ENCODE measurements at regions not wholly inside any gene's neighbourhood (a gene's known extent, or its start where the extent isn't known, plus 50 kb on each side); places are given as distances from the start of the nearest gene placed in this dataset.
"Not testable (repeated sequence)": the region's sequence is repeated elsewhere in the genome, so short reads cannot be mapped to it uniquely, and the experiment has no call there.

DNA sequence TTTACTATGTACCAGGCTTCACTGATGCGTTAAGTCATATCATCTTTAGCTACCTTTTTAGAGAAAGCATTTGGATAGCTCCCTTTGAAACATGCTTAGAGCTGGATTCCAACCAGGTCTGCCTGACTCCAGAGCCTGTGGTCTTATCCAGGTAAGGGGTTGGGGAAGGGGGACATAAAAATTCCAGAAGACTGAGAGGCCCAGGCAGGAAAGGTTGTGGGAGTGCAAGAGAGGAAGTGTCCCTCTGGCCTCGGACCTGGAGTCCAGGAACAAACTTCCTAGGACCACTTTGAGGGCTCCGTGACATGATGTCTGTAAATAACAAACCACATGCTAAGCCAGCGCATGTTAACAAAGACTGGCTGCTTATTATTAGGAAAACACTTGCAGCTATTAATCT, 163.0 kb upstream of the KCNG1 start:
- Mint-ChIP-seq H3K36me3 (ENCODE audit: low read depth) (no peaks in the 10 kb centered on the region), H3K4me3 (no peak overlapping the region), H3K27me3 (ENCODE audit: low read depth) (peaks cover 7% of the 10 kb centered on the region), H3K27ac (no peak overlapping the region), H3K4me1 (ENCODE audit: low read depth) (no peaks in the 10 kb centered on the region), H3K9me3 (no peaks in the 10 kb centered on the region)

DNA sequence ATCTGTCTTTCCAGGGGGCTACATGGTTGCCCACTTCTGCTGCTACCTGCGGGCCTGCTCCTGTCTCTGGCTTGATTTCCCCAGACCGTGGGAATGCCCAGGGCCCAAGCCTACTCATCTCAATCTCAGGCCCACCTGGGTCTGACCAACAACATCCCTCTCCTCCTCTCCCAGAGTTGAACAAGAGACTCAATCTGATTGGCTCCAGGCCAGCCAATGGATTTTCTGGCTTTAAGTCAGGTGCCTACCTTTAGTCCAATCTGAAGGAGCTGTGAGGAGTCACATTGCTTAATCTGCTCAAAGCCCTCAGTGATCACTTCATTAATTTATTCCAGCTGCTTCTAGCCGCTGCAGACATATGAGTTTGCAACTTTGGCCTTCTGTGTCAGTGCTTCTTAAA, 162.4 kb upstream of the KCNG1 start:
- no peaks in the 10 kb centered on the region for H3K36me3 Mint-ChIP-seq (ENCODE audit: low read depth)
- H3K9me3 Mint-ChIP-seq, result no peaks in the 10 kb centered on the region
- H3K27ac Mint-ChIP-seq, result no peak overlapping the region
- no peak overlapping the region for H3K4me3 Mint-ChIP-seq
- no peaks in the 10 kb centered on the region for H3K4me1 Mint-ChIP-seq (ENCODE audit: low read depth)
- peaks cover 9% of the 10 kb centered on the region for H3K27me3 Mint-ChIP-seq (ENCODE audit: low read depth)

DNA sequence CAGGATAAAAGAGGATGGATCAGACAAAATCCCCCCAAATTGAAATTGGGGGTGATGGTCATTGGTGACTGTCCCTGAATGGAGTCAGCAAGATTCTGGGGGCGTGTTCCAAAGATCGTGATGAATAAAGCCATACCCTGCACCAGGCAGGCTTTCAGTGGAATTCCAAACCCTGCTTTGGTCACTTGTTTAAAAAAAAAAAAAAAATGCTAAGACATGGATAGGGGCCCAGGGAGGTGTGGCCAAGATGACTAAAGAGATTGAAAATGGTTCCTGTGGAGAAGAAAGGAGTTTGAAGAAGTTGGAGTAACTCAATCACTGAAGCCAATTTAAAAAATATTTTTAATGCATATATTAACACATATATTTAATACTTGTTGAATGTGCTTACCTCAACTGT, 161.4 kb upstream of the KCNG1 start:
- Mint-ChIP-seq H3K4me1 (ENCODE audit: low read depth) (no peaks in the 10 kb centered on the region), H3K27ac (no peak overlapping the region), H3K9me3 (no peaks in the 10 kb centered on the region), H3K4me3 (no peak overlapping the region), H3K36me3 (ENCODE audit: low read depth) (no peaks in the 10 kb centered on the region), H3K27me3 (ENCODE audit: low read depth) (peaks cover 14% of the 10 kb centered on the region)

DNA sequence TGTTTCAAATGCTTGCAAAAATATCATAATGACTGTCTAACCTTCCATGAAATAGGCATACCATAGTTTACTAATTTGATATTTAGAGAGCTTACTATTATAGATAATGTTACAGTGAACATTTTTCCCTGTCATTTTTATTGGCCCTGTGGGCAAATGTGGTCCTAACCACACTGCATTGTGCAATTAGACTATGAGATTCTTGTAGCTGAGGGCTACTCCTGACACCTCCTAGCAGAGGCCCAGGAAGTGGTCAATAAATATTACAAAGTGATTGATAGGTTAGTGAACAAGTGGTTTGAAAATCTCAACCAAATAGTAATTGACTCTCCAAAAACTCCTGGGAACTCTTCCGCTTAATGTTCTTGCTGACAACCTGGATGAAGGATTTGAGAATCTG, 160.5 kb upstream of the KCNG1 start:
- peaks cover 20% of the 10 kb centered on the region for H3K27me3 Mint-ChIP-seq (ENCODE audit: low read depth)
- no peaks in the 10 kb centered on the region for H3K36me3 Mint-ChIP-seq (ENCODE audit: low read depth)
- no peak overlapping the region for H3K4me3 Mint-ChIP-seq
- H3K9me3 Mint-ChIP-seq, result no peaks in the 10 kb centered on the region
- no peaks in the 10 kb centered on the region for H3K4me1 Mint-ChIP-seq (ENCODE audit: low read depth)
- no peak overlapping the region for H3K27ac Mint-ChIP-seq

DNA sequence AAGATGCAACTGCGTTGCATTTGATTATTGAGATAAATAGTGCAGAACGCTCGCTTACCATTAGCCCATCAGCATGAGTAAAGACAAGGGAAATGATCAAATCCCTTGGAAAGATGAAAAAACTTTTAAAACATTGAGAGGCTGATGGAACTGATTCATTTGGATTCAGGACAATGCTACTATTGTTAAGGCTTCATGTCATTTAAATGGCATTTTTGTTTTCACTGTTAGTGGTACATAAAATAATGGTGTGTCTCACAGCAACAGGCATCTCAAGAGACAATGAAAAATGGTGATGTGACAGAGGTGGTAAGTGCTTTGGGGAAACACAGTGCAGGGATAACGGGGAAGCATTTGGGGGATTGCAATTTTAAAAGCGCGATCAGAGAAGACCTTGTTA, 159.7 kb upstream of the KCNG1 start:
- H3K27ac Mint-ChIP-seq, result no peak overlapping the region
- H3K27me3 Mint-ChIP-seq (ENCODE audit: low read depth), result peaks cover 20% of the 10 kb centered on the region
- H3K4me3 Mint-ChIP-seq, result no peak overlapping the region
- no peaks in the 10 kb centered on the region for H3K9me3 Mint-ChIP-seq
- H3K36me3 Mint-ChIP-seq (ENCODE audit: low read depth), result no peaks in the 10 kb centered on the region
- H3K4me1 Mint-ChIP-seq (ENCODE audit: low read depth), result no peaks in the 10 kb centered on the region

DNA sequence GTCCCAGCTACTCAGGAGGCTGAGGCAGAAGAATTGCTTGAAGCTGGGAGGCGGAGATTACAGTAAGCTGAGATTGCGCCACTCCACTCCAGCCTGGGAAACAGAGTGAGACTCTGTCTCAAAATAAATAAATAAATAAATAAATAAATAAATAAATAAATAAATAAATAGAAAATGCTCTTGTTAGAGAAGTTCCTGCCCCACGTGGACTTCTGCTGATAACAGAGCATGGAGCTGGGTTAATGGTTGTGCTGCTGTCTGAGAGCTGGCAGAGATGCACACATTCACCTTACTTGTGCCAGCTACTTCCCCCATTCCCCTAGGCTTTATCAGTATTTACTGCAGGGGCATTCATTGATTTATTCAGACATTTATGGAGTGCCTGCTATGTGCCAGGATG, 155.2 kb upstream of the KCNG1 start:
- Mint-ChIP-seq H3K27ac (no peak overlapping the region), H3K4me1 (ENCODE audit: low read depth) (no peaks in the 10 kb centered on the region), H3K36me3 (ENCODE audit: low read depth) (no peaks in the 10 kb centered on the region), H3K4me3 (no peak overlapping the region), H3K27me3 (ENCODE audit: low read depth) (peaks cover 25% of the 10 kb centered on the region), H3K9me3 (no peaks in the 10 kb centered on the region)

DNA sequence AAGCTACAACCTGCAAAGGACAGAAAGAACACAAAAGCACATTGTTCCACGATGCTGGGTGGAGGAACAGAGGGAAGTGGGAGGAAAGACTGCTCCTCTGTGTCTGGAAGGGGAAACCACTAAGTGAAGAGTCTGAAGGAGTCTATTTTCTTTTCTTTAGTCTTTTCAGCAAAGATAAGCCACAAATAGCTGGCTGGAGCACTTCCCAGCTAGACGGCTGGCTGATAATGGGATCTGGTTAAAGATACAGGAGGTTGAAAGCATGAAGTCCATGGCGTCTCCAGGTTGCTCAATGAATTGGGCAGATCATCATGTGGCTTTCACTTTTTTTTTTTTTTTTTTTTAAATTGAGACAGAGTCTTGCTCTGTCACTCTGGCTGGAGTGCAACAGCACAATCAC, 154.0 kb upstream of the KCNG1 start:
- Mint-ChIP-seq H3K36me3 (ENCODE audit: low read depth) (no peaks in the 10 kb centered on the region), H3K4me3 (no peak overlapping the region), H3K4me1 (ENCODE audit: low read depth) (no peaks in the 10 kb centered on the region), H3K27me3 (ENCODE audit: low read depth) (peaks cover 20% of the 10 kb centered on the region), H3K9me3 (no peaks in the 10 kb centered on the region), H3K27ac (no peak overlapping the region)

DNA sequence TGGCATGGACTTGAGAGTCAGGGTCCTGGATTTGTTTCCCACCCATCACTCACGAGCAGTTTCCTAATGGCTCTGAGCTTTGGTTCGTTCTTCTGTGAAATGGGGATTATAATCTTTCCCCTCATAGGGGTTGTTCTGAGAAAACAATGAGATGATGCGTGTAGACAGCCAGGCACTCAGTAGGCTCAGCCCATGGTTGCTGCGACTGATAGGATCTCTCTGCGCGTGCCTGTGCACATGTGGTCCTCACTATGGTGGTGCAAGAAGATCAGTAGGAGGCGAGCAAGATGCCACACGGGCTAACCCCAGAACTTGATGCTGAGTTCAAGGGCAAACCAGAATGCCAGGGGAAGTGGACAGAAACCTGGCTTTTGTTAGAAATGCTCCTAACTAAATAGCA, 153.5 kb upstream of the KCNG1 start:
- Mint-ChIP-seq H3K27ac (no peak overlapping the region), H3K4me1 (ENCODE audit: low read depth) (no peaks in the 10 kb centered on the region), H3K36me3 (ENCODE audit: low read depth) (no peaks in the 10 kb centered on the region), H3K4me3 (no peak overlapping the region), H3K9me3 (no peaks in the 10 kb centered on the region), H3K27me3 (ENCODE audit: low read depth) (peaks cover 20% of the 10 kb centered on the region)

DNA sequence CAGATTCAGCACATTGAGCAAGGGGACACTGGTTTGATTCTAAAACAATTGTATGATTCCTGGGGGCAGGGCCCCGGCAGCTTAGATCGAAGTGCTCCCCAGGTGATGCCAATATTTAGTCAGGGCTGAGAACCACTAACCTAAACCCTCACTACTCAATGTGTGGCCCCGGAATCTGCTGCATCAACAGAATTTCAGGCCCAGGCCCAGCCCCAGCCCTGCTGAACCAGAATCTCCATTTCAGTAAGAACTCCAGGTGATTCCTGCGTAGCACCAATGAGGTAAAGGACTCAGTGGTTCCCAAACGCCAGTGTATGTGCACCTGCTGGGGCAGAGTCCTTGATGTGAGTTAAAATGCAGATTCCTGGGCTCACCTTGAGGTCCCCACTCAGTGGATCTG, 152.8 kb upstream of the KCNG1 start:
- no peak overlapping the region for H3K27ac Mint-ChIP-seq
- no peaks in the 10 kb centered on the region for H3K9me3 Mint-ChIP-seq
- no peak overlapping the region for H3K4me3 Mint-ChIP-seq
- no peaks in the 10 kb centered on the region for H3K4me1 Mint-ChIP-seq (ENCODE audit: low read depth)
- H3K36me3 Mint-ChIP-seq (ENCODE audit: low read depth), result no peaks in the 10 kb centered on the region
- H3K27me3 Mint-ChIP-seq (ENCODE audit: low read depth), result peaks cover 17% of the 10 kb centered on the region

DNA sequence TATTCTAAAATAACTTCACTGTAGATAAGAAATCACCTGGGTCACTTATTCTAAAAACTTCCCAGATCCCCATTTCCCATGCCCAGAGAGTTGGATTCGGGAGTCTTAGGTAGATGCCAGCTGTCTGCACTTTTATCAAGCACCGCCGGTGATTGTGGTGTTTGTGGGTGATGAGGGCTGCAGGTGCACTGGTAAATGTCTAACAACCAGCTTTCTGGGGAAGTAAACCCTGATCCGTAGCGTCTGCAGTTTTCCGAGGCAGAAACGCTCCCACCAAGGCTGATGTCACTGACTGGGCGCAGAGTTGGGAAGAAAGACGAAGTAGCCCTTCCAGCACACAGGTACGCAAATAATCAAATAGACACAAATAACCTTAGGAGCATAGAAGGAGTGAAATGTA, 152.2 kb upstream of the KCNG1 start:
- H3K36me3 Mint-ChIP-seq (ENCODE audit: low read depth), result no peaks in the 10 kb centered on the region
- no peak overlapping the region for H3K4me3 Mint-ChIP-seq
- H3K4me1 Mint-ChIP-seq (ENCODE audit: low read depth), result no peaks in the 10 kb centered on the region
- H3K27ac Mint-ChIP-seq, result no peak overlapping the region
- H3K27me3 Mint-ChIP-seq (ENCODE audit: low read depth), result peaks cover 15% of the 10 kb centered on the region
- no peaks in the 10 kb centered on the region for H3K9me3 Mint-ChIP-seq

DNA sequence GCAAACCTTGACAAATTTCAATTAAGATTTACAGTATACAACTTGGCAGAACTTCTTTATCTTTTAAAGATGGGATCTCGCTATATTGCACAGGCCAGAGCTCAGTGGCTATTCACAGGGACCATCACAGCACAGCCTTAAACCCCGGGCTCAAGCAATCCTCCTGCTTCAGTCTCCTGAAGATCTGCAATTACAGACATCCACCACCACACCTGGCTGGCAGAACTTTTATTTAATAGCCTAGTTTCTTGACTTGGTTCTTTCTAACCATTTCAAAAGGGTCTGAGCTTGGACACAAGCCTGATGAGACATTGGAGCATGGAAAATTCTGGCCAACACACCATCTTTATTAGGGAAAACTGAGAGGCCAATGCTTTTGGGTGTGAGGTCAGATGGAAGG, 151.6 kb upstream of the KCNG1 start:
- peaks cover 11% of the 10 kb centered on the region for H3K27me3 Mint-ChIP-seq (ENCODE audit: low read depth)
- no peaks in the 10 kb centered on the region for H3K4me1 Mint-ChIP-seq (ENCODE audit: low read depth)
- no peak overlapping the region for H3K27ac Mint-ChIP-seq
- H3K4me3 Mint-ChIP-seq, result no peak overlapping the region
- H3K36me3 Mint-ChIP-seq (ENCODE audit: low read depth), result no peaks in the 10 kb centered on the region
- H3K9me3 Mint-ChIP-seq, result no peaks in the 10 kb centered on the region

DNA sequence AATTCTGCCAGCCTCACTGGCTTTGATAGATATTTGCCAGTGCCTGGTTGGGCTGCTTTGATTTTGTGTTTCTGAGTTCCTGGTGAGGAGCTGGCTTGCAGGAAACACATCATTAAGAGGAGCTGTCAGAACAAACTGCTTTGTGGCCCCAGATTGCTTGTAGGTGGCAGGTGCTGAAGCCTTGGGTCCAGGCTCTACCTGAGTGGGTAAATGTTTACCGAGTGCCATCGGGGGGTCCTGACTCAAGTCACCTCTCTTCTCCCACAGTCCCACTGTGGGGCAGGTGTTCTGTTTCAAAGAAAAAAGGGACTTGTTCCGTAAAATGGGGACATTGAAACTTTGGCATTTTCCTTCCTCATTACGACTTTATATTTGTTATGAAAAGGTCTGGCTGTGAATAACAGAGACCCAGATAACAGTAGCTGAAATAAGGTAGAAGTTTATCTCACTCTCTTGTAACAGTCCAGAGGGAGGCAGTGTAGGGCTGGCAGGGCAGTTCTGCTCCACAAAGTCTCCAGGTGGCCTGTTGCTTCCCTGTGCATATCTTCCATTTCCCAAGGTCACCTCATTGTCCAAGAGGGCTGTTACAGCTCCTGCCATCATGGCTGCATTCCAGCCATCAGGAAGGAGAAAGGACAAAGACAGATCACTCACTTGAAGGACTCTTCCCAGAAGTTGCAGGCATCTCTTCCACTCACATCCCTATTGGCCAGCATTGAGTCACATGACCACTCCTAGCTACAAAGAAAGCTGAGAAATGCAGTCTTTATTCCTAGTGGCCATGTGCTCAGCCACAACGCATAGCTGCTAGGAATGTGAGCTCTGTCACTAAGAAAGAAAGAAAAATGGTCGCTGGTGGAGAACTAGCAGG, 149.9 kb upstream of the KCNG1 start:
- Mint-ChIP-seq H3K27ac (no peak overlapping the region), H3K4me3 (no peak overlapping the region), H3K27me3 (ENCODE audit: low read depth) (peaks cover 5% of the 10 kb centered on the region), H3K4me1 (ENCODE audit: low read depth) (peaks cover 2% of the 10 kb centered on the region), H3K36me3 (ENCODE audit: low read depth) (no peaks in the 10 kb centered on the region), H3K9me3 (no peaks in the 10 kb centered on the region)

DNA sequence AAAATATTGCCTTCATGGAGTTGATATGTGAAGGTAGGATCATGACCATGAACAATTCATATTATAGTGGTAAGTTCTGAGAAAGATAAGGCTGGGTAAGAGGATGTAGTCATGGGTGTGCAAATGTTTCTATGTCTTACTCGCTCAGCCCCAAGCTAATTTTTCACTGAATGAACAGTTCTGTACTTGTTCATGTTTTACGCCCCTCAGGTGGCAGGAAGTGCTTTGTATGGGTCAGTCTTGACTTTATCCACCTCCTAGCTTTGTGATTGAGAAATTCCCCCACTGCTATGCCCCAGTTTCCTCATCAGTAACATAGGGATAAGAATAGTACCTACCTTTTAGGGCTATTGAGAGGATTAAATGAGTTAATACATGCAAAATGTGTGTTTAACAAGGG, 148.2 kb upstream of the KCNG1 start:
- Mint-ChIP-seq H3K4me3 (no peak overlapping the region), H3K27me3 (ENCODE audit: low read depth) (no peaks in the 10 kb centered on the region), H3K27ac (no peak overlapping the region), H3K36me3 (ENCODE audit: low read depth) (no peaks in the 10 kb centered on the region), H3K4me1 (ENCODE audit: low read depth) (peaks cover 2% of the 10 kb centered on the region), H3K9me3 (no peaks in the 10 kb centered on the region)

DNA sequence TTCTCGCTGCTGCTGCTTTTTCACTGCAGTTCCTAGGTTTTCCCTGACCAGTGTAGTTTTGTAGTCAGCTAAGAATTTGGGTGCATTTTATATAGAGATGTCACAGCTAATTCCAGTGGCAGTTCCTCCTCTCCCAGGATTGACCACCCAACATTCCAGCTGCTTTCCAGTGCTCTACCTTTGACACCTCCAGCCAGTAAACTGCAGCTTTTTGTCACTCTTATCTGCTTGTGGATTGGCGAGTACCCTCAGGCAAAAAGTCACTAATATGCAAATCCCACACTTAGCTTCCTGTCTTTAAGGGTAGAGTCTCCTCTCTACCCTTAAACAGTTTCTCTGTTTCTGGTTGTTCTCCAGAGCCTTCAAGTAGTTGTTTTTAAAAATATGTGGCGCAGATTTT, 146.9 kb upstream of the KCNG1 start:
- no peak overlapping the region for H3K4me3 Mint-ChIP-seq
- no peaks in the 10 kb centered on the region for H3K27me3 Mint-ChIP-seq (ENCODE audit: low read depth)
- peaks cover 2% of the 10 kb centered on the region for H3K4me1 Mint-ChIP-seq (ENCODE audit: low read depth)

DNA sequence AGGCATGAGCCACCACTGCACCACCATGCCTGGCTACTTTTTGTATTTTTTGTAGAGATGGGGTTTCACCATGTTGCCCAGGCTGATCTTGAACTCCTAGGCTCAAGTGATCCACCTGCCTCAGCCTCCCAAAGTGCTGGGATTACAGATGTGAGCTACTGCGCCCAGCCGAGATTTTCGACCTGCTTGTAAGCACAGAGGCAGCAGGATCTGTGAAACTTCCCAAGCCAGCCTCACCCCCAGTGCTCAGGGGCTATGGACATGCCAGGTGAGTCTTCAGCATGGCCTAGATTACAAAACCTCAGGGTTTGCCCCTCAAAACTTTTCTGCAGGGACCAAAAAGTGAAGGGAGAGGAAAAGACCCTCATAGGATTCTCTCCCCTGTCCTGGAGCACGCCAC, 145.0 kb upstream of the KCNG1 start:
- H3K4me1 Mint-ChIP-seq (ENCODE audit: low read depth); H3K9me3 Mint-ChIP-seq; H3K36me3 Mint-ChIP-seq (ENCODE audit: low read depth); H3K4me3 Mint-ChIP-seq; H3K27ac Mint-ChIP-seq; H3K27me3 Mint-ChIP-seq (ENCODE audit: low read depth): not testable (repeated sequence)

More for the DNA sequence above, 146.9 kb upstream of the KCNG1 start:
- Mint-ChIP-seq H3K36me3 (ENCODE audit: low read depth) (no peaks in the 10 kb centered on the region), H3K27ac (no peak overlapping the region), H3K9me3 (no peaks in the 10 kb centered on the region)

DNA sequence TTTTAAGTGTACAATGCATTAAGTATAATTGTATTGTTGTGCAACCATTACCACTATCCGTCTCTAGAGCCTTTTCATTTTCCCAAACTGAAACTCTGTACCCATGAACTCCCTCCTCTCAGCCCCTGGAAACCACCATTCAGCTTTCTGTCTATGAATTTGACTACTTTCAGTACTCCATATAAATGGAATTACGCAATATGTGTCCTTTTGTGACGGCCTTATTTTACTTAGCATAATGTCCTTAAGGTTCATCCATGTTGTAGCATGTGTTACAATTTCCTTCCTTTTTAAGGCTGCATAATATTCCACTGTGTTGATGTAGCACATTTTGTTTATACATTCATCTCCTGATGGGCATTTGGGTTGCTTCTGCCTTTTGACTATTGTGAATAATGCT, 143.6 kb upstream of the KCNG1 start:
- Mint-ChIP-seq H3K4me1 (ENCODE audit: low read depth) (peaks cover 2% of the 10 kb centered on the region), H3K27me3 (ENCODE audit: low read depth) (peaks cover 4% of the 10 kb centered on the region), H3K4me3 (no peak overlapping the region), H3K36me3 (ENCODE audit: low read depth) (no peaks in the 10 kb centered on the region), H3K9me3 (no peaks in the 10 kb centered on the region), H3K27ac (no peak overlapping the region)

All from T-helper 1 cell treated with Interleukin-12 subunit alpha and Interleukin-12 subunit beta and Interleukin-4 antibody, amounts not matched to agents 30 μg/mL and 1 μg/mL, for 36 hours (primary cell).